ENCODE measurements at regions not wholly inside any gene's neighbourhood (a gene's known extent, or its start where the extent isn't known, plus 50 kb on each side); places are given as distances from the start of the nearest gene placed in this dataset.

GRCh38 chr2:23078784-23079434, 306.1 kb upstream of the KLHL29 start:
- TF ChIP-seq POLR2A (IDR thresholded peaks at IDR 0.05) (no peak), CTCF (IDR thresholded peaks at IDR 0.05) (no peak)

Measured in heart left ventricle (tissue), 13 donors.